ENCODE measurements at regions not wholly inside any gene's neighbourhood (a gene's known extent, or its start where the extent isn't known, plus 50 kb on each side); places are given as distances from the start of the nearest gene placed in this dataset.

GRCh38 chr20:58006346-58007316 lies 221.8 kb downstream of the ANKRD60 start:
- TF ChIP-seq CTCF (IDR thresholded peaks at IDR 0.05; ENCODE audit: insufficient read depth, low read length), result no peak
- TF ChIP-seq REST (IDR thresholded peaks at IDR 0.05; ENCODE audit: insufficient replicate concordance, low read depth), result no peak
